ENCODE measurements at regions not wholly inside any gene's neighbourhood (a gene's known extent, or its start where the extent isn't known, plus 50 kb on each side); places are given as distances from the start of the nearest gene placed in this dataset.

- TF ChIP-seq POLR2A (IDR thresholded peaks at IDR 0.05): no peak
- TF ChIP-seq CTCF (IDR thresholded peaks at IDR 0.05 in 8 of 11, conservative IDR thresholded peaks at IDR 0.05 in 3 of 11): no peak
- no peak for TF ChIP-seq POLR2AphosphoS5 (IDR thresholded peaks at IDR 0.05)
- no peaks in the 10 kb centered on the region for H3K27me3 ChIP-seq (replicated peaks in 1 of 7)
- intact Hi-C loops (cut with DNase I; ENCODE audit: low total_unique reads): no loop called here
- H3K4me1 ChIP-seq: peaks cover 0 to 21% (median 8%) of the 10 kb centered on the region in 6 donors
- WGBS, 5 donors: 66 to 92% (median 84%) methylated on average over 7 of the region's 7 CpGs
- no peak overlapping the region for H3K27ac ChIP-seq
- no peak for DNase-seq
- H3K4me3 ChIP-seq: no peak overlapping the region
- H3K9me3 ChIP-seq: no peaks in the 10 kb centered on the region
- H3K36me3 ChIP-seq: no peaks in the 10 kb centered on the region
These were observed 143.9 kb upstream of the TBL1X start for GRCh38 chrX:9320940-9321339.

GRCh38 chrX:9324676-9325075, 140.2 kb upstream of the TBL1X start:
- no peak overlapping the region for H3K4me3 ChIP-seq
- no peak overlapping the region for H3K27ac ChIP-seq
- H3K27me3 ChIP-seq (replicated peaks in 1 of 7): no peaks in the 10 kb centered on the region
- intact Hi-C loops (cut with DNase I; ENCODE audit: low total_unique reads): no loop called here
- no peaks in the 10 kb centered on the region for H3K36me3 ChIP-seq
- no peak for TF ChIP-seq CTCF (IDR thresholded peaks at IDR 0.05 in 8 of 11, conservative IDR thresholded peaks at IDR 0.05 in 3 of 11)
- no peak for TF ChIP-seq POLR2AphosphoS5 (IDR thresholded peaks at IDR 0.05)
- TF ChIP-seq POLR2A (IDR thresholded peaks at IDR 0.05): no peak
- WGBS, 5 donors: 85 to 93% (median 87%) methylated on average over 3 of the region's 3 CpGs
- H3K9me3 ChIP-seq: no peaks in the 10 kb centered on the region
- no peaks in the 10 kb centered on the region for H3K4me1 ChIP-seq
- no peak for DNase-seq

GRCh38 chrX:9326369-9326768, 138.5 kb upstream of the TBL1X start:
- DNase-seq: no peak
- WGBS, 5 donors: 83 to 96% (median 86%) methylated on average over 6 of the region's 6 CpGs
- intact Hi-C loops (cut with DNase I; ENCODE audit: low total_unique reads): no loop called here
- H3K4me1 ChIP-seq: no peaks in the 10 kb centered on the region
- TF ChIP-seq POLR2AphosphoS5 (IDR thresholded peaks at IDR 0.05) (no peak), CTCF (IDR thresholded peaks at IDR 0.05 in 8 of 11, conservative IDR thresholded peaks at IDR 0.05 in 3 of 11) (no peak), POLR2A (IDR thresholded peaks at IDR 0.05) (no peak)
- H3K9me3 ChIP-seq: no peaks in the 10 kb centered on the region
- no peaks in the 10 kb centered on the region for H3K27me3 ChIP-seq (replicated peaks in 1 of 7)
- H3K27ac ChIP-seq: no peak overlapping the region
- H3K36me3 ChIP-seq: no peaks in the 10 kb centered on the region
- no peak overlapping the region for H3K4me3 ChIP-seq

GRCh38 chrX:9327086-9327746, 137.6 kb upstream of the TBL1X start:
- Histone ChIP-seq H3K27ac (no peak overlapping the region), H3K4me1 (no peaks in the 10 kb centered on the region)

More at GRCh38 chrX:9327086-9327746, 137.6 kb upstream of the TBL1X start:
- H3K27me3 ChIP-seq (replicated peaks in 1 of 7): no peaks in the 10 kb centered on the region
- no peak overlapping the region for H3K4me3 ChIP-seq
- no peak for DNase-seq
- no peaks in the 10 kb centered on the region for H3K9me3 ChIP-seq
- H3K36me3 ChIP-seq: no peaks in the 10 kb centered on the region
- intact Hi-C loops (cut with DNase I; ENCODE audit: low total_unique reads): no loop called here
- TF ChIP-seq CTCF (IDR thresholded peaks at IDR 0.05 in 8 of 11, conservative IDR thresholded peaks at IDR 0.05 in 3 of 11) (no peak), POLR2AphosphoS5 (IDR thresholded peaks at IDR 0.05) (no peak), POLR2A (IDR thresholded peaks at IDR 0.05) (no peak)
- WGBS, 5 donors: 87 to 98% (median 92%) methylated on average over 5 to 6 of the region's 6 CpGs
